ENCODE measurements at regions not wholly inside any gene's neighbourhood (a gene's known extent, or its start where the extent isn't known, plus 50 kb on each side); places are given as distances from the start of the nearest gene placed in this dataset.

GRCh38 chr2:180356676-180357075 is 349.6 kb upstream of the CWC22 start:
- DNase-seq (ENCODE audit: low read depth) = no peak
- H3K4me3 ChIP-seq (ENCODE audit: control insufficient read depth, low read depth, low read length) = no peak overlapping the region
- TF ChIP-seq CTCF (IDR thresholded peaks at IDR 0.05; ENCODE audit: control insufficient read depth, insufficient read depth, low read depth, low read length, missing control alignments) = no peak

GRCh38 chr2:180352620-180353019 is 345.5 kb upstream of the CWC22 start:
- DNase-seq (ENCODE audit: low read depth) = no peak
- no peak for TF ChIP-seq CTCF (IDR thresholded peaks at IDR 0.05; ENCODE audit: control insufficient read depth, insufficient read depth, low read depth, low read length, missing control alignments)
- no peak overlapping the region for H3K4me3 ChIP-seq (ENCODE audit: control insufficient read depth, low read depth, low read length)

GRCh38 chr2:180349809-180350208 is 342.7 kb upstream of the CWC22 start:
- no peak for DNase-seq (ENCODE audit: low read depth)
- no peak for TF ChIP-seq CTCF (IDR thresholded peaks at IDR 0.05; ENCODE audit: control insufficient read depth, insufficient read depth, low read depth, low read length, missing control alignments)
- no peak overlapping the region for H3K4me3 ChIP-seq (ENCODE audit: control insufficient read depth, low read depth, low read length)

- H3K4me3 ChIP-seq (ENCODE audit: control insufficient read depth, low read depth, low read length) = no peak overlapping the region
- DNase-seq (ENCODE audit: low read depth) = no peak
- no peak for TF ChIP-seq CTCF (IDR thresholded peaks at IDR 0.05; ENCODE audit: control insufficient read depth, insufficient read depth, low read depth, low read length, missing control alignments)
Measured at GRCh38 chr2:180343528-180344345, 336.6 kb upstream of the CWC22 start.

- DNase-seq (ENCODE audit: low read depth) = no peak
- no peak for TF ChIP-seq CTCF (IDR thresholded peaks at IDR 0.05; ENCODE audit: control insufficient read depth, insufficient read depth, low read depth, low read length, missing control alignments)
- H3K4me3 ChIP-seq (ENCODE audit: control insufficient read depth, low read depth, low read length) = no peak overlapping the region
Measured at GRCh38 chr2:180337136-180337535, 330.0 kb upstream of the CWC22 start.

- DNase-seq (ENCODE audit: low read depth) = no peak
- no peak overlapping the region for H3K4me3 ChIP-seq (ENCODE audit: control insufficient read depth, low read depth, low read length)
- no peak for TF ChIP-seq CTCF (IDR thresholded peaks at IDR 0.05; ENCODE audit: control insufficient read depth, insufficient read depth, low read depth, low read length, missing control alignments)
Measured at GRCh38 chr2:180336550-180336949, 329.5 kb upstream of the CWC22 start.
